ENCODE measurements at regions not wholly inside any gene's neighbourhood (a gene's known extent, or its start where the extent isn't known, plus 50 kb on each side); places are given as distances from the start of the nearest gene placed in this dataset.

- WGBS, 2 donors = 61 to 76% methylated on average over 3 of the region's 6 CpGs
- H3K36me3 ChIP-seq = no peaks in the 10 kb centered on the region
- H3K27me3 ChIP-seq = no peaks in the 10 kb centered on the region
- H3K9me3 ChIP-seq = peaks cover 0 to 9% (median 0%) of the 10 kb centered on the region in 3 donors
- DNase-seq = no peak
- intact Hi-C loops (cut with DNase I) = no loop called here
- H3K27ac ChIP-seq = no peak overlapping the region
- no peak for TF ChIP-seq CTCF (IDR thresholded peaks at IDR 0.05)
- no peak for TF ChIP-seq POLR2A (IDR thresholded peaks at IDR 0.05)
- H3K4me3 ChIP-seq = no peak overlapping the region
- H3K4me1 ChIP-seq = peaks cover 21 to 56% (median 36%) of the 10 kb centered on the region in 3 donors
Observed at GRCh38 chr1:109818271-109818987, 54.7 kb upstream of the EPS8L3 start.

- no peaks in the 10 kb centered on the region for H3K27me3 ChIP-seq
Observed at GRCh38 chr1:109817881-109818270, 54.2 kb upstream of the EPS8L3 start.

GRCh38 chr1:109816975-109817535, 53.3 kb upstream of the EPS8L3 start:
- Histone ChIP-seq H3K4me3 (no peak overlapping the region), H3K9me3 (peaks cover 0 to 9% (median 0%) of the 10 kb centered on the region in 3 donors), H3K4me1 (peaks cover 12 to 42% (median 24%) of the 10 kb centered on the region in 3 donors), H3K36me3 (no peaks in the 10 kb centered on the region), H3K27me3 (no peaks in the 10 kb centered on the region), H3K27ac (no peak overlapping the region)
- no peak for DNase-seq
- intact Hi-C loops (cut with DNase I) = no loop called here
- no peak for TF ChIP-seq CTCF (IDR thresholded peaks at IDR 0.05)
- TF ChIP-seq POLR2A (IDR thresholded peaks at IDR 0.05) = no peak
- 100% methylated on average over 1 of the region's 4 CpGs; no CpG with 5 or more reads in 1 of the 2 donors for WGBS, 2 donors

More at GRCh38 chr1:109817881-109818270, 54.2 kb upstream of the EPS8L3 start:
- intact Hi-C loops (cut with DNase I) = no loop called here
- TF ChIP-seq POLR2A (IDR thresholded peaks at IDR 0.05) (no peak), CTCF (IDR thresholded peaks at IDR 0.05) (no peak)
- WGBS, 2 donors = 100% methylated on average over 1 of the region's 2 CpGs
- Histone ChIP-seq H3K9me3 (peaks cover 0 to 9% (median 0%) of the 10 kb centered on the region in 3 donors), H3K4me1 (peaks cover 15 to 51% (median 31%) of the 10 kb centered on the region in 3 donors), H3K36me3 (no peaks in the 10 kb centered on the region), H3K4me3 (no peak overlapping the region), H3K27ac (no peak overlapping the region)
- no peak for DNase-seq

- Histone ChIP-seq H3K9me3 (peaks cover 0 to 9% (median 0%) of the 10 kb centered on the region in 3 donors), H3K27me3 (no peaks in the 10 kb centered on the region), H3K36me3 (no peaks in the 10 kb centered on the region), H3K4me1 (peaks cover 5 to 35% (median 16%) of the 10 kb centered on the region in 3 donors), H3K4me3 (no peak overlapping the region), H3K27ac (peak overlapping the region in 3 of 4 donors; percentile 10 to 43 (median 18))
- DNase-seq = no peak
- 56 to 57% methylated on average over 4 of the region's 4 CpGs for WGBS, 2 donors
- TF ChIP-seq CTCF (IDR thresholded peaks at IDR 0.05) (no peak), POLR2A (IDR thresholded peaks at IDR 0.05) (no peak)
- intact Hi-C loops (cut with DNase I) = no loop called here
Observed at GRCh38 chr1:109816175-109816811, 52.6 kb upstream of the EPS8L3 start.

GRCh38 chr1:109815809-109816174, 52.1 kb upstream of the EPS8L3 start:
- H3K27ac ChIP-seq = peak overlapping the region in 3 of 4 donors; percentile 10 to 43 (median 18)
- WGBS, 2 donors = 0 to 31% methylated on average over 1 to 3 of the region's 3 CpGs
- no peaks in the 10 kb centered on the region for H3K27me3 ChIP-seq
- no peaks in the 10 kb centered on the region for H3K36me3 ChIP-seq
- DNase-seq = no peak
- peaks cover 0 to 9% (median 0%) of the 10 kb centered on the region in 3 donors for H3K9me3 ChIP-seq
- intact Hi-C loops (cut with DNase I) = no loop called here
- TF ChIP-seq POLR2A (IDR thresholded peaks at IDR 0.05) (no peak), CTCF (IDR thresholded peaks at IDR 0.05) (peak in 1 of 6 experiments; percentile 18)
- H3K4me1 ChIP-seq = peaks cover 0 to 30% (median 11%) of the 10 kb centered on the region in 3 donors
- no peak overlapping the region for H3K4me3 ChIP-seq

Measured in esophagus squamous epithelium (tissue), 5 donors.